Right lung (tissue), 2 donors: ENCODE measurements at regions not wholly inside any gene's neighbourhood (a gene's known extent, or its start where the extent isn't known, plus 50 kb on each side); places are given as distances from the start of the nearest gene placed in this dataset.

Experiments used
- DNase-seq, 2 donors: peaks; one replicate each; pipeline ENCODE4 v3.0.0-alpha.2; 2013

DNA sequence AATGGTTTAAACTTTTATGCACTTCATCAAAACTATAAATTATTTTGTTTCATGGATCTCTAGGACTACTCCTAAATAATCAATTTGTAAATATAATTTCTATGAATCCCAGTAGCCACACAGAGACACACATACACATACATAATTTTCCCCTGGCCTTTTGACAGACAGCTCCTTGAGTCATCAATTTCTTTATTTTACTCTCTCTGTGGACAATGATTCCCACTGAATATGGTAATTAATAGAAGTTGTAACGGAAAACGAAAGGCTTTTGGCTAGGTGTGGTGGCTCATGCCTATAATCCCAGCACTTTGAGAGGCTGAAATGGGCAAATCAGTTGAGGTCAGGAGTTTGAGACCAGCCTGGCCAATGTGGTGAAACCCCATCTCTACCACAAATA, 235.1 kb downstream of the EPHA4 start:
- no peak for DNase-seq

DNA sequence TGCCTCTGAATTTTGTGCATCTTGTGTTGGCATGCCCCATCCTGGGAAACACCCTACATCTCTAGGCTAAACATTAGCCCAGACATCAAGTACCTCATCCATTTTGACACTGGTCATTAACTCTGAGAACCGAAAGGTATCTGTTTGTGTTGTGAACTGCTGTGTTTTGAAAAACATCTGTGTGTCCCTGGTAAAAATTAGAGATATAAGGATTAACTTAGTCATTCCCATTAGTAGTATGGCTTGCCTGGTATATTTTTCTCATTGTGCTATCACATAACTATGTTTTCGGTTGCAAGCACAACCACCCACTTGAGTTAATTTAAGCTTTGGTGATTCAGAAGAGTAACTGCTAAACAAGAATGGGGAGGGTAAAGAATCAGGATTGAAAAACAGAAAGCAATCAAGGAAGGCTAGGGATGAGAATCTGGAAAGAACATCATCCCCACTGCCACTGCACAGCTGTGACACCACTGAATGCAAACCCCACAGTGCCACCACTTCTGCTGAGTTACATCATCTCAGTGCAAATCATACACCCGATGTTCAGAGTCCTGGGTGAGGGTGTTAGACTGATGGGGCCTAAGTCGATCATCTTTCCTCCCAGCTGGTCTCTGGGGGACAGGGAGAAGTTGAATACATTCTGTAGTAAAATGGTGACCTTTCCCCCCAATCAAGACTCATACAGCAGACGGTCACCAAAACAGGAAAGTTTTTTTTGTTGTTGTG, 234.0 kb downstream of the EPHA4 start:
- no peak for DNase-seq

DNA sequence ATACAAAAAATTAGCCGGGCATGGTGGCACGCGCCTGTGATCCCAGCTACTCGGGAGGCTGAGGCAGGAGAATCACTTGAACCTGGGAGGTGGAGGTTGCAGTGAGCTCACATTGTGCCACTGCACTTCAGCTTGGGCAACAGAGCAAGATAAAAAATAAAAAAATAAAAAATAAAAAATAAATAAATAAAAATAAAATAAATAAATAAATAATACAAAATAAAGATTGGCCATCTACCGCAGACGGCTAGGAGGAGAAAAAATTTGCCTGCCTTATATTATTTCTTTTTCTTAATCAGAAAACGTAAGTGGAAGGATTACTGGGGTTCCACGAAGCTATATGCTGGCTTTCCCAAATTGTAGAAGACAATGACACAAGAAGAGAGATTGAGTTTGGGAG, 229.7 kb downstream of the EPHA4 start:
- no peak for DNase-seq

DNA sequence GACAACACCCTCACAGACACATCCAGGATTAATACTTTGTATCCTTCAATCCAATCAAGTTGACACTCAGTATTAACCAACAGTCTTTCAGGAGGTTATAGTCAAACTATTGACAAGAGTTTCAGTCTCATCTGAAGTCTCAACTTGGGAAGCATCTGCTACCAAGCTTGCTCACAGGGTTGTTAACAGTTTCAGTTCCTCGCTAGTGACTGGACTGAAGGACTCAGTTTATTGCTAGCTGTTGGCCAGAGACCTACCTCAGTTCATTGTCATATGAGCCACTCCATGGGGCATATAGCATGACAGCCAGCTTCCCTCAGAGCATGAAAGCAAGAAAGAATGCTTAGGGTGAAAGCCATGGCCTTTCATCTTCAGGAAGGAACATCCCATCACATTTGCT, 228.6 kb downstream of the EPHA4 start:
- no peak for DNase-seq

DNA sequence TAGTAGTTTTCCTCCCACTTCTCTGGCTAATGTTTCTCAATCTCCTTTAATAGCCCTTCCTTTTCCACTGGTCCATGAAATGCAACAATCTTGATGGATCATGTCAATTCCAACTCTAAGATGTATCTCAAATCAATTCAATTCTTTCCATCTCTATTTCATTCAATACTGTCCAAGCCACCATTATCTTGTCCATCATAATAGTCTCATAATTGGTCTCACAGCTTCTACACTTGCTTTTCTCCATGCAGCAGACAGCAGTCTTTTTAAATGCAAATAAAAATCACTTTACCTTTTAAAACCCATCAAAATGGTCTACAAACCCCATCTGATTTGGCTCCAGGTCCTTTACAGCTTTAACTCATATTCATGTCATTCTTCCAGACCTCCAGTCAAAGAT, 226.6 kb downstream of the EPHA4 start:
- no peak for DNase-seq

DNA sequence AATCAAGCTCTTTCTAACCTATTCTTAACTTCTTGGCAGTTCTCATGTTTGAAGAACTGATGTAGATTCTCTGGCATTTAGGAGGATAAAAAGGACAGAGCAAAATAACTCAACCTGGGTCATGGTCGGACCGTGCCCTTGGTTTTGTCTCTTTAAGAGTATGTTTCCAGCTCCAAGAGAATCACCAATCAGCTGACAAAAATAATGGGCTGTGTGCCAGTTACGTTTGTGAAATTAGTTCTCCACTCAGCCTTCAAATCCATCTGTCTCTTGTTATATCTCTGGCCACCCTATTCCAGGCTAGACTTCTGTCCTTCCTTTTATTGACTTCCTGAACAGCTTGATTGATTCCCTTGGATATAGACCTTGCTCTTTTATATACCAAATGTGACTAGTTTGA, 225.7 kb downstream of the EPHA4 start:
- no peak for DNase-seq

DNA sequence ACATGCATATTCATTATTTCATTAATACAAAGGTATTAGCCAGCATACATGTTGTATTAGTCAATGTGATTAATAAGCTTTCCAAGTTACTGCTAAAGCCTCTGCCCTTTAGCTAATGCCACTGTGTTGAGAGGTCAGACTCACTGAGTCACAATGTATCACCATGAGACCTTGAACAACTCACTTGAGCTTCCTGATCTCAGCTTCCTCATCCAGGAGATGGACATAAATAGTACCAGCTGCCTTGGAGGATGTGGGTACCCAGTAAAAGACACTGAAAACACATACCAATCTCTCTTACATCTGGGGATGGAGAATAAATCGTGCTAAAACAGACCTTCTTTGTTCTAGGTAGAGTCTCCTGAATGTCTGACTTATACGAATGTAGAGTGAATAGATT, 224.6 kb downstream of the EPHA4 start:
- no peak for DNase-seq

DNA sequence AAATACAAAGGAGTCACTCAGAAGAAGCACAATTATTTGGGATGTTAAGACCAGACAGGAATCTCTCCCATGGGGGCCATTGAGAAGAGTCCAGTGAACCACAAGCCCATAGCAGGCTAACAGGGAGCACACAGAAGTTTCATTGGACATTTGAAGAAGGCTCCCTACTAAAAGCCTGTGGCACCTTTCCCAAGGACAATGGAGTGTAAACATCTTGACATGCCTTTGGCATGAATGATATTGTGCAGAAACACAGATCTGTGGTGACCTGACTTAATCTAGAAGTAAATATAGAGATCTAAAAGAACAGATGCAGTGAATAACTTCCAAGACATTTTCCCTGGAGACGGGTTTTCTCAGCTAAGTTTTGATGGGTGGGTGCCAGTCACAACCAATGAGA, 221.5 kb downstream of the EPHA4 start:
- DNase-seq, result no peak

DNA sequence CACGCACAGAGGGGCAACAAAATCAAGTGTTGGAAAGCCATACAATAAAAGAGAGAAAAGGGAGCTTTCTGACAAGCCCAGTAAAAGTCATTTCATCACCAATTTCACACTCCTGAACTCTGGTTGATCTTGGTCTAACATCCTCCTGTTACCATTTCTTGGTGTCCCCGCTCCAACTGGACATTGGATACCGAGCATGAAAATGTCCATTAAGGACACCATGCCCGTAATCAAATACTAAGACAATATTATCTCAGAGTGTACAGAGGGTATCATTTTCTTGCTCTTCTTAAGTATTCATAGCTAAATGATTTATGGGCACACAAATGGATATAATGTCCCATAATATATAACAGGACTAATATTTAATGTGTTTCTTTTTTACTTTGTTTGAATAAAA, 218.9 kb downstream of the EPHA4 start:
- DNase-seq, result no peak

DNA sequence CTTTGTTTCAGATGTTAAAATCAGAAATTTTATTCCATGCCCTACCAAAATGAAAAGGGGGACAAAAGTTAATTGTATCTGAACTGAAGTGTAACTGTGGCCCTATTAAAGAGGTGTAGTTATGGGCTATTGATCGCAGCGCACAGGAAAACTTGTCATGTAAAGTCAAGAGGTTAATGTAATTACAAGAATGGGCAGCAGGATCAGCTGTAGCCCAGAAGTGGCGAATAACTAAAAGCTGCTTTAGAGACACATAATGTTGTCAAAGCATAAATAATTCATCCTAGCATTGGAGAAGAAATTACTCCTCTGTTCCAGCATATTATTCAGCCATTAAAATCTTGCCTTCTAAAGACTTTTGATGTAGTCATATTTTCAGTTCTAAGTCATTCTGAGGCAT, 211.8 kb downstream of the EPHA4 start:
- DNase-seq, result no peak

DNA sequence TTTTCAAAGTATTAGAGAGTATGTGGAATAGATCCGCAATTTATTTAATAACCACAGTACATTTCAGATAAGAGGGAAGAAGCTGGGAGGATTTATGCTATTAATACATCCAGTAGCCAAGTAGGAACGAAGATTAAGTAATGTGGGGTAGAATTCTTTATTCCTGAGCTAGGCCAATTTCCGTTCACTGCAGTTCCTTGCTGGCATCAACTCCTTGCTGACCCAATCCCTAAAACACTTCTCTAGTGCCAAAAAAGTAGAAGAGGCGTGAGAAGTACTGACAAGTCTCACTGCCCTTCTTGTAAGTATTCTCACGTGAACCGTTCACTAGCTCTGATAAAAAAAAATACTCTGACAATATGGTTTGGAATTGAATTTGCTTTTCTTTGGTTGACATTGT, 211.4 kb downstream of the EPHA4 start:
- no peak for DNase-seq

DNA sequence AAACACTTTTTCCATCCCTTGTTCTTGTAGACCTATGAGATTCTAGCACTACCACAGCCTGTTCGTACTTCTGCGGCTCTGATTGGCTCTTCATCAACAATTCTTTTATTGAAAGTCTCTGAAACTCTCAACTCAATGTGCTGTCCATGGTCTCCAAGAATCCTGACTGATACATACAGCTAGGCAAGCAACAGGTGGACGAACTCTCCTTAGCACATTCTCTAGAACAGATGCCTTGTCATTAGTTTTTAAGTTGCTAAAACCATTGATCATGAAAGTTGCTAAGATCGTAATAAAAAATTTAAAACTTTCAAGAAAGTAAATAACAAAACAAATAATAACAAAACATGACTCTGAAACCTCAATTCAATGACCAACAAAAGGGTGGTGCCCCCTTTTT, 210.5 kb downstream of the EPHA4 start:
- no peak for DNase-seq

DNA sequence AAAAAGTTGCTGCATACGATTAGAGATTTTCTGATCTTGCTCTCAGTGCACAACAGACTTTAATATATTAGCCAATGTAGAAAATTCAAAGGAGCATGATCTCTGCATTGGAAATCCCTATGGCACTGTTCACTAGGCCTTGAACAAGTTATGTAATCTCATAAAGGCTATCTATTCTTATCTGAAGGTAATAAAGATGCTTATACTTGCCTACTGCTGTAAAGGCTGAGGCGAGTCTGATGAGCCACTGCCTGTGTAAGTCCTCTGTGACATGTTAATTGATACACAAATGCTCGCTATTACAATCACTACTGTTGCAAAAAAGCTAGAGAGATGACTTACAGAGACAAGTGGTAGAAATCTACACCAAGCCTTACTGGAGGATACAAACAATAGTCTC, 207.4 kb downstream of the EPHA4 start:
- DNase-seq, result no peak
